Stimulated activated CD4-positive, alpha-beta T cell treated with anti-CD3 and anti-CD28 coated beads, Interleukin-1b, Interleukin-23, amount 100 ng/mL, for 48 hours (primary cell): ENCODE measurements at regions not wholly inside any gene's neighbourhood (a gene's known extent, or its start where the extent isn't known, plus 50 kb on each side); places are given as distances from the start of the nearest gene placed in this dataset.

Experiments used
- DNase-seq: peaks from one replicate; pipeline ENCODE4 v3.0.0-alpha.2; 2020

- DNase-seq: no peak
Observed at GRCh38 chr7:424961-425793, 94.5 kb downstream of the PDGFA start.

- no peak for DNase-seq
Observed at GRCh38 chr7:425794-426188, 93.9 kb downstream of the PDGFA start.

- no peak for DNase-seq
Observed at GRCh38 chr7:426510-426909, 93.1 kb downstream of the PDGFA start.

GRCh38 chr7:427506-428103, 92.0 kb downstream of the PDGFA start:
- no peak for DNase-seq

- no peak for DNase-seq
Observed at GRCh38 chr7:428387-428786, 91.3 kb downstream of the PDGFA start.

- DNase-seq: no peak
Observed at GRCh38 chr7:428927-429827, 90.5 kb downstream of the PDGFA start.

GRCh38 chr7:429828-430180, 89.8 kb downstream of the PDGFA start:
- DNase-seq: no peak

- DNase-seq: no peak
Observed at GRCh38 chr7:431041-431440, 88.6 kb downstream of the PDGFA start.

- DNase-seq: no peak
Observed at GRCh38 chr7:431658-432111, 88.0 kb downstream of the PDGFA start.

GRCh38 chr7:432256-432655, 87.4 kb downstream of the PDGFA start:
- no peak for DNase-seq

- DNase-seq: no peak
Observed at GRCh38 chr7:432933-433332, 86.7 kb downstream of the PDGFA start.

GRCh38 chr7:433558-433957, 86.1 kb downstream of the PDGFA start:
- DNase-seq: no peak

- DNase-seq: no peak
Observed at GRCh38 chr7:434891-435629, 84.6 kb downstream of the PDGFA start.

- no peak for DNase-seq
Observed at GRCh38 chr7:435630-436366, 83.8 kb downstream of the PDGFA start.

GRCh38 chr7:436367-437128, 83.1 kb downstream of the PDGFA start:
- DNase-seq: no peak

- DNase-seq: no peak
Observed at GRCh38 chr7:437329-438251, 82.1 kb downstream of the PDGFA start.

- DNase-seq: no peak
Observed at GRCh38 chr7:438361-438760, 81.3 kb downstream of the PDGFA start.

- DNase-seq: no peak
Observed at GRCh38 chr7:438916-439315, 80.7 kb downstream of the PDGFA start.

GRCh38 chr7:440059-440749, 79.4 kb downstream of the PDGFA start:
- DNase-seq: no peak
